NCI-H1694 treated with DMSO at 0.1 percent for 48 hours (cell line): ENCODE measurements at regions not wholly inside any gene's neighbourhood (a gene's known extent, or its start where the extent isn't known, plus 50 kb on each side); places are given as distances from the start of the nearest gene placed in this dataset.

Source experiments
- DNase-seq: peaks from one replicate; lab custom pipeline; 2025; lab: John Stamatoyannopoulos, UW

GRCh38 chr11:45347348-45348082 is 61.4 kb upstream of the SYT13 start:
- DNase-seq, result no peak

- DNase-seq, result no peak
Observed at GRCh38 chr11:45345491-45345890, 59.4 kb upstream of the SYT13 start.

- DNase-seq, result no peak
Observed at GRCh38 chr11:45344028-45344427, 57.9 kb upstream of the SYT13 start.

GRCh38 chr11:45343444-45343843 is 57.3 kb upstream of the SYT13 start:
- no peak for DNase-seq

- no peak for DNase-seq
Observed at GRCh38 chr11:45341372-45341771, 55.2 kb upstream of the SYT13 start.

- peak; percentile 76 for DNase-seq
Observed at GRCh38 chr11:45339729-45340519, 53.8 kb upstream of the SYT13 start.

- DNase-seq, result no peak
Observed at GRCh38 chr11:45337583-45338360, 51.6 kb upstream of the SYT13 start.

DNA sequence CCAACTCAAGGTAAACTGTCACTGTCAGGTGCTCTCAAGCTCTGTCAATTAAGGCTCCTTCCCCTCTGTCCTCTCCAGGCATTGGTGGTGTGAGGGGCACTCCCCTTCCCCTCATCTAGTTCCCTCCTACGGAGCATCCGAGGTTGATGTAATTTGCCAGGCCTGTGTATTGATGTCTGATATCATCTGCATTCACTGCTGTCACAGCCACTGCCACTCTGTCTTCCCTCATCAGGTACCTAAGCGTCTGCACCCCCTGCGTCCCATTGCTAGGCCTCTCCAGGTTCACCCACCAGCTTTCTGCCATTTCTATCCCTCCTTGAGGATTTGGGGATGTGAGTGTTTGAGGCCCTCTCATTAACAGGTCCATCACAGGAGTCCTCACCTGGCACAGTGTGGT is 50.0 kb upstream of the SYT13 start:
- DNase-seq, result no peak
